ENCODE measurements at regions not wholly inside any gene's neighbourhood (a gene's known extent, or its start where the extent isn't known, plus 50 kb on each side); places are given as distances from the start of the nearest gene placed in this dataset.
"Not testable (repeated sequence)": the region's sequence is repeated elsewhere in the genome, so short reads cannot be mapped to it uniquely, and the experiment has no call there.

DNA sequence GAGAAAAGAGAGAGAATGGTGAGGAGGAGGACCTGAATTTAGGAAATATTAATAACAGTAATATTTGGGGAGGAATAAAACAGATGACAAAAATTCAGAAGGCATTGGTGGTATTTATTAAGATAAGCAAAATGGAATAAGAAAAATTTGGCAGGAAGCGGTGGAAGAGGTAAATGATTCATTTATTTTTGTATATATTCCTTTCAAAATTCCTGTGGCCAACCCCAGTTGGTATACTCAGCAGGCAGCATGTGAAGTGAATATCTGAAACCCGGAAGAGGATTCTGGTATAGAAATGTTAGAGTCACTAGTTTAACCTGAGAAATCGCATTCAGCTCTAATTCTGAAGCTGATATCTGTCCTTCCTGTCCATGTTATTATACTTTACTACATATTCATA lies 792.0 kb downstream of the KCNJ2 start:
- DNase-seq: no peak

DNA sequence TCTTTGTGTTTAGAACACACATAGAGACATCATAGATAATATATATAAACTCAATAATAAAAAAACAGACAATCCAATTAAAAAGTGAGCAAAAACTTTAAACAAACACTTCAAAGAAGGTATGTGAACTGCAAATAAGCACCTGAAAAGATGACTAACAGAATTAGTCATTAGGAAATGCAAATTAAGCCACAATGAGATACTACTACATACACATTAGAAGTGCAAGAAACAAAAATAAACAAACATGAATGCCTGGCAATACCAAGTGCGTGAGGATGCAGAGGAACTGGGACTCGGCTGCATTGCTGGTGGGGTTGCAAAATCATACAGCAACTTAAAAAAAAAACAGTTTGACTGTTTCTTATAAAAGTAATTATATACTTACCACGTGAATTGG lies 799.0 kb downstream of the KCNJ2 start:
- no peak for DNase-seq

GRCh38 chr17:70969521-70970034 lies 800.2 kb downstream of the KCNJ2 start:
- no peak for DNase-seq

DNA sequence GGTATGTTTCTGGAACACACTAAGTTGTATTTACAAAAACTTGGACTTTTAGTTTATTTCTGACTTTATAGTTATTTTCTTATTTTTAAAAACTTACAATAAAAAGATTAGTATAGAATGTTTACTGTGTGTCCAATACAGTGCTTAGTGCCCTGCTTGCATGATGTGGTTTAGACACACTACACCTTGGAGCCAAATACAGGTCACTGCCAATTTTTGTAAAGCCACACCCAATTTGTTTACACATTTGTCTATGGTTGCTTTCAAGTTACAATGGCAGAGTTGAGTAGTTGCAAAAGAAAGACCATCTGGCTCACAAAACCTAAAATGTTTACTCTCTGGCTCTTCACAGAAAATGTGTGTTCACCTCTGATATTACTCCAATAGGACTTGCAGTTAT lies 807.1 kb downstream of the KCNJ2 start:
- no peak for DNase-seq

- DNase-seq: no peak
Measured at GRCh38 chr17:70984873-70985272, 815.5 kb downstream of the KCNJ2 start.

DNA sequence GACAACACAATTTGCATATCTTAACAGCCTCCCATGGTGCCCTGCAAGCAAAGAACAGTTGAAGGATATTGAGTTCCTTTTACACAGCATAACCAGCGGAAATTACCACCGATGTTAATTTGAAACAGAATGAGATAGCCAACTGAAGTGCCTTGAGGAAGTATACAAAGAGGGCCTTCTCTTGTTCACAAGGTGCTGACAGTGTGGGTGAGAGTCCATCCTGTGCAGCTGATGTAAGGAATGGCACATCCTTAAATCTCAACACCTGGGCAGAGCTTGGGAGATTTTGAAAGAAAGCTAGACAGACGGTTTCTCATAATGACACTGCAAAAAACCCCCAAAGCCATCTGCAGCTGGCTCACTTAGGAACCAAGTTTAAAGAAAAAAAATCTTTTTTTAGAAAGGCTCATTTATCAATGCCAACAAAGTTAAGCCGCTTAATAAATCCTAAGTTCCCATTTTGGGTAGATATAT lies 818.6 kb downstream of the KCNJ2 start:
- DNase-seq: no peak

DNA sequence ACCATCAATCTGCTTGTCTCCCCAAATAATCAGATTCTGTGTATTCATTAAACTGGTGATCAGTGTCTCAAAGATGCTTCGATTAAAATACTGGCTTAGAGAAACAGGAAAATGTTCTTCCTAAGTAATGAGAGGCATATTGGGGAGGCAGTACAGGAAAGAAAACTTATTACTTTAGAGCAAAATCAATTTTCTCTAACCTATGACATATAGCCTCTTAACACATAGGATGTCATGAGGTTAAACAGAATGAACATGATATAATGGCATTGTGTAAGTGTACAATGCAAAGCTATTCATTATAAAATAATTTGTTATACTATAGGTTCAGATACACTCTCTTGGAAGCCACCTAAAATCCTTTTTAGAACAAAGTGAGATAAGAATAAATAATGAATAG lies 819.3 kb downstream of the KCNJ2 start:
- no peak for DNase-seq

- DNase-seq: no peak
Measured at GRCh38 chr17:70989280-70989679, 819.9 kb downstream of the KCNJ2 start.

- no peak for DNase-seq
Measured at GRCh38 chr17:70994194-70994593, 824.9 kb downstream of the KCNJ2 start.

- no peak for DNase-seq
Measured at GRCh38 chr17:70995997-70996396, 826.7 kb downstream of the KCNJ2 start.

DNA sequence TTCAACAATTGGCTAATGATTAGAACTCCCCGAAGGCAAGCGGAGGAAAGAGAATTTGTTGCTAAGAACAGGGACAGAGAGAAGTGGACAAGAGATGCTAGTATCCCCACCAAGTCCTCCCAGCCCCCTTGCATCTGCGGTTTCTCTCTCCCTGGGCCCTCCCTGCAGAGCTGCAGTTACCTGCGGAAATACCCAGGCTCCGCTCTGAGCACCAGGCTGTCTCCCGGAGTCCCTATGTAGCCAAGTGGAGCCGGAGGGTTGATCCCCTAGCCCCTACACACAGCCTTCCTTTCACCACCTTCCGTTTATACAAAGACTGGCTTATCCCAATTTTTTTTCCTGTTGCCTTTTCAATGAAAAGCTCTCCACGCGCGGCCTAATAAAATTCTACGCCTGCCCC lies 834.4 kb downstream of the KCNJ2 start:
- DNase-seq: no peak

DNA sequence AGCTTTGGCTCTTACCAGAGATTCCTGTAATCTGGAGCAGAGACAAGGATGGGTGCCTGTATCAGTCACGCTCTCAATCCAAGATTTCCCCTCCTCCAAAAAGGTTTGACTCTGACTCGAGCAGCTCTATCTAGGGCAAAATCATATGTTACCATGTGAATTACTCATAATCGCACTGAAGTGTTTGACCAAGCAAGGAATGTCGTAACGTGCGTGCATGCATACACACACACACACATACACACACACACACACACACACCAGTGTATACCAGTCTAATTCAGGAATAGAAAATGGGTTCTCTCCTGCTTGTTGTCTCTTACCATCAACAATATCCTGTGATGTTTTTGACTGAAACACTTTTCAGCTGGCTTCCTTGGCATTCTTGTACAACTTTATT lies 835.1 kb downstream of the KCNJ2 start:
- no peak for DNase-seq

GRCh38 chr17:71011391-71011790 lies 842.1 kb downstream of the KCNJ2 start:
- no peak for DNase-seq

GRCh38 chr17:71019699-71020098 lies 850.4 kb downstream of the KCNJ2 start:
- no peak for DNase-seq

- no peak for DNase-seq
Measured at GRCh38 chr17:71022758-71023157, 853.4 kb downstream of the KCNJ2 start.

DNA sequence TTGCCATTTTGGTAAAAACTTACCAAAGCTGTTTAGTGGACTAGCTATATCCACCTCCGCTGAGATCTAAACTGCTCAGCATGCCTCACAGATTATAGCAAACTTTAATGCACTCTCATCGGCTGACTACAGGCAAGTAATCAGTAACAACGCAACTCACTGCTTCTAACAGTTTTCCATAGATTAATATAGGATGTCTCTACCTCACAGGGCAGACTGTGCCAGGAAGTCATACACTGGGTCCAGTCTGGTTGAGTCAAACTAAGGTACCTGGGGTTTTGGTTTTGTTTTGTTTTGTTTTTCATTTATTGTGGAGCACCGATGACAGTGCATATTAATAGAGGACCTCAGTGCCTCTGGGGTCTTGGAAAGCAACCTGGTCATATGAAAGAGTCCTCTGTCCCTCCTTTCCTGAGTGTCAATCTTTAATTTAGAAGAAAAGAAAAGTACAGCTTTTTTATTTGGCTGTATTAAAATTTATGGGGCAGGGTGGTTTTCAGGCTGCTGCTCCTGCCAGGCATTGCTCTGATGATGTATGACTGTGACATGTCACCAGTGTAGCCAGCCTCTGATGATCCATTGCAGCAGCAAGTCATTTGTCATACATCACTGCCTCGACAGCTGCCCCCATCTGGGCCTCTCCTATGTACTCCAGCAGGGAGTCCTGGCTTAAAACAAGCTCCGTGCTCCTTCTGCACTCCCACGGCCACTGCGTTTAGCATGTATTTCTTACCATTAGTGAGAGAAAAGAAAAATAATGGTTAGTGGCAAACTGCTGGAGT lies 854.1 kb downstream of the KCNJ2 start:
- peak; percentile 84 for DNase-seq

DNA sequence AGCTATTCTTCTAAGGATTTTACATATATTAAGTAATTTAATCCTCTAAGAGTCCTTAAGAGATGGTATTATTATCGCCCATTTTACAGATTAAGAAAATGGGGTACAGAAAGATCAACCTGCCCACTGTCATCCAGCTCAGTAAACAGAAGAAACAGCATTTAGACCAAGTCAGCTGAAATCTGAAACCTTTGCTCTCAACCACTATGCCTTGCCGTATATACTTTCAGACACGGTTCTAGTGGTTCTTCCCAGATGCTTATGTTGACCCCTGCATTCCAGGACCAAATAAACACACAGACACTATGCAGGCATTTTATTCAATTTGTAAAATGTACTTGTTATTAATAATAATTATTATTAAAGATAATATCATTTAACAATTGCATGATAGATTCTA lies 854.8 kb downstream of the KCNJ2 start:
- peak; percentile 41 for DNase-seq

DNA sequence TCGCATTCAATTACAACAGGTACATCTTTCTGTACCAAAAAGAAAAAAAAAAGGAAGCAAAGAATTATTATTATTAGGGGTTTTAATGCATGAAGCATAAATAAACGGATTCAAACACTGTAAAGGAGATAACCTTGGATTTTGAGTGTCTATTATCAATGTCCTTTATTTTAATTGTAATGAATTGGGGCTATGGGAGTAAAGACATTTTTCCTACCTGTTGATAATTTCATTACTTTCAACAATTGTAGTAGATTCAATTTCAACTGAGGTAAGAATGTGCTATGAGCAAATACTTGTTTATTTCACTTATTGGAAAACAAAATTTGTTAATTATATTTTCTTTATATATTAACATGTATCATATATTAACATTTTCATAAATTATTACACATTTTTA lies 855.6 kb downstream of the KCNJ2 start:
- no peak for DNase-seq

- no peak for DNase-seq
Measured at GRCh38 chr17:71029246-71029645, 859.9 kb downstream of the KCNJ2 start.

- not testable (repeated sequence) for DNase-seq
Measured at GRCh38 chr17:71031286-71031685, 862.0 kb downstream of the KCNJ2 start.

DNA sequence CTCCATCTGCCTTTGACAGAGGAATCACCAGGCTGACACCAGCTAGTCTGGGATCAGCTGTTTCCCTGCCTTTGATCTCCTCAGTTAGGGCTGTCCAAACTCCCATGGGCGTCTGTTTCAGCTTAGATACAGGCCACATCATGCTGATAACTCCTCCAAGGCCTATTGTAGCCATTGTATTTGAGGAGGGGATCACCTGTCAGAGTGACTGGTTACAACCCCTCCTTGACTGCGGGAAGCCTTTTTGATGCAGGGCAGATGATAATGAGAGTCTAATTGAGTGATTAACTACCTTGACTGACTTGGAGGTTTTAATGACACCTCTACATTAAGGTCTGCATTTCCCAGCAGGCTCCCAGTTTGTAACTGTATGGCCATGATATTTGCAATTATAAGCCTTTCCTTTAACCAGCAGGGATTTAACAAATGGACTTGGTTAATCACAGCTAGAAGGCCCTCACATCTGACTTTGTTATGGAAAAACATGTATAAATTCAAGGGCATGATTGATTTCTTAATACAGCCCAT lies 863.5 kb downstream of the KCNJ2 start:
- no peak for DNase-seq

GRCh38 chr17:71033336-71033735 lies 864.0 kb downstream of the KCNJ2 start:
- no peak for DNase-seq

GRCh38 chr17:71035226-71035625 lies 865.9 kb downstream of the KCNJ2 start:
- no peak for DNase-seq

- no peak for DNase-seq
Measured at GRCh38 chr17:71037386-71037785, 868.1 kb downstream of the KCNJ2 start.

- no peak for DNase-seq
Measured at GRCh38 chr17:71039391-71039790, 870.1 kb downstream of the KCNJ2 start.

Data from NCI-H526 treated with DMSO at 0.1 percent for 48 hours (cell line).